GM12891 (cell line): ENCODE measurements at regions not wholly inside any gene's neighbourhood (a gene's known extent, or its start where the extent isn't known, plus 50 kb on each side); places are given as distances from the start of the nearest gene placed in this dataset.

ENCODE experiments used
- DNase-seq: peaks from one replicate; pipeline ENCODE4 v3.0.0; 2011; ENCODE audit warnings: low spot score; ENCODE audit not compliant: insufficient read length
- FAIRE-seq: peaks from 2 replicates; lab custom pipeline; 2011; peaks lifted over from hg19 to GRCh38; lab: Jason Lieb, UNC
- PAX5 ChIP-seq: IDR thresholded peaks from 2 replicates; pipeline ENCODE4 v1.6.1; 2011; ENCODE audit warnings: low read length, moderate library complexity, mild to moderate bottlenecking; ENCODE audit not compliant: insufficient read depth, severe bottlenecking
- POLR2A ChIP-seq: IDR thresholded peaks from 2 replicates; pipeline ENCODE4 v1.6.1; 2011; ENCODE audit warnings: low read depth, low read length, control low read depth
- POLR2AphosphoS5 ChIP-seq: IDR thresholded peaks from 2 replicates; pipeline ENCODE4 v1.6.1; 2011; ENCODE audit warnings: low read depth, low read length, control low read depth
- POU2F2 ChIP-seq: IDR thresholded peaks from 2 replicates; pipeline ENCODE4 v1.6.1; 2011; ENCODE audit warnings: low read depth, mild to moderate bottlenecking, control low read depth, low read length, moderate library complexity
- SPI1 ChIP-seq: IDR thresholded peaks from 2 replicates; pipeline ENCODE4 v1.6.1; 2011; ENCODE audit warnings: low read depth, low read length, control low read depth
- TAF1 ChIP-seq: IDR thresholded peaks from 2 replicates; pipeline ENCODE4 v1.6.1; 2011; ENCODE audit warnings: low read depth, low read length, control low read depth

DNA sequence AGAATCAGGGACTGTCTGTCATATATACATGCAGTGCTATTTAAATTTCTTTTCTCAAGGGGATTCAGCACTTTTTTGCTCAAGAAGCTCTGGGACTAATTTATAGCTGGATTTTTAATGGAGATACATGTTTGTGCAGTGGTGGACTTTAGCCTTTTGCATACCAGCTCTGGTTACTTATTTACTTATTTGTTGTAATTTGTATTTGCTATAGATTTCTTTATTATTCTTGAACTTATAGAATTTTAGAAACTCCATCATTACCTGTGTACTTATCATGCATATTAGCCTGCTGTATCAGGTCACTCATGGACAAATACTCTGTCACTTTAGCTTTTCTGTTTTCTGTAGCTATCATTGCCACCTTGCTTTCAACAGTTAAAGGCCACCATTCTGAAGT is 1296.9 kb upstream of the TMPRSS15 start:
- TF ChIP-seq SPI1 (no peak), POLR2A (no peak), POU2F2 (no peak), PAX5 (no peak), TAF1 (no peak), POLR2AphosphoS5 (no peak)
- DNase-seq (no peak), FAIRE-seq (no peak)

DNA sequence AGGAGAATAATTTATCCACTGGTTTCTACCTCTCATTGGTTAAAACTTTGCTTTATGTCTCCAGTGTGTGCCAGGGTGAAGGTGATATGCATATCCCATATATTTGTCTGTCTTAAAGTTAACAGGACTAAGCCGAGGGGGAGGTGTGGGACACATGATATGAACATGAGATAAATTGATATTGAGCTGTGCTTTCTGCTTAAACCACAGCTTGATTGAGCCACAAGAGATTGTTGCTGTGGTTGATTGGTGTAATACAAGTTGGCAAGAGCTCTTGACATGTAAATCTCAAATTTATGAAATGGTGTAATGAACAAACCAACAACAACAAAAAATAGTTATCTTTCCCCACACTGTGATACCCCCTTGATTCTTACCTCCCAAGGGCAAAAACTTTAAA is 1295.5 kb upstream of the NCAM2 start:
- DNase-seq (no peak), FAIRE-seq (no peak)
- TF ChIP-seq TAF1 = no peak
- no peak for TF ChIP-seq POLR2AphosphoS5
- TF ChIP-seq POU2F2 = no peak

DNA sequence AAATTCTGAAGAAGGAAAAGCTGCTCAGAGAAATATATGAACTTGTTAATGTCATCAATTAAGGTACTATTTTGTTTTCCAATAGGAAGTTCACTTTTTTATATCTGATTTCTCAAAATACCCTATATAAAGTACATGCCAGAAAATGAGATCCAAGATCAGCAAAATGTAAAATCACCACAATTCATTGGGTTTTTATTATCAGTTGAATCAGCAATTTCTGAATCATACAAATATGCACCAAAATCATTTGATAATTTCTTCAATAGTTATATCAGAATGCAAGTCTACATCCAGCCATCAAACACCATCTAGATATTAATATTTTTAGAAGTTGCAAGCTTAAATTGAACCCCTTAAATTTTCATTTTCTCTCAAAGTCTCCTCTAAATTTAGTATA is 1293.4 kb upstream of the NCAM2 start:
- TF ChIP-seq POU2F2 (no peak), POLR2A (no peak), POLR2AphosphoS5 (no peak), SPI1 (no peak), PAX5 (no peak), TAF1 (no peak)
- no peak for FAIRE-seq
- DNase-seq = no peak

DNA sequence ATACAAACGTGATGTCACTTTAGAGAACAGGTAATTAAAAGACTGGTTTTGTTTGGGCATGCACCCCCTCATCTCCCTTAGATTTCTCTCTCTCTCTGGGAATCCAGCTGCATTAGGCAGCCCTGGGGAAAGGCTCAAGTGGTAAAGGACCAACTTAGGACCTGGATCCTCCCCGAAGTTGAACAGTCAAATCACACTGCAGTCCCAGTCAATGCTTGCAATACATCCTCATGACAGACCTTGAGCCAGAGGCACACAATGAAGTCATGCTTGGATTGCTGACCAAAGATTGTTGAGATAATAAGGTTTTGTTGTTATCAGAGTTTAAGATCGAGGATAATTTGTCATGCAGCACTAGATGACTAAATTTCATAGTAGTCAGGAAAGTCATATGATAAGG is 1285.8 kb upstream of the NCAM2 start:
- FAIRE-seq = no peak
- TF ChIP-seq TAF1 = no peak
- TF ChIP-seq PAX5 = no peak
- no peak for TF ChIP-seq POU2F2
- no peak for TF ChIP-seq SPI1
- no peak for TF ChIP-seq POLR2A
- no peak for TF ChIP-seq POLR2AphosphoS5

DNA sequence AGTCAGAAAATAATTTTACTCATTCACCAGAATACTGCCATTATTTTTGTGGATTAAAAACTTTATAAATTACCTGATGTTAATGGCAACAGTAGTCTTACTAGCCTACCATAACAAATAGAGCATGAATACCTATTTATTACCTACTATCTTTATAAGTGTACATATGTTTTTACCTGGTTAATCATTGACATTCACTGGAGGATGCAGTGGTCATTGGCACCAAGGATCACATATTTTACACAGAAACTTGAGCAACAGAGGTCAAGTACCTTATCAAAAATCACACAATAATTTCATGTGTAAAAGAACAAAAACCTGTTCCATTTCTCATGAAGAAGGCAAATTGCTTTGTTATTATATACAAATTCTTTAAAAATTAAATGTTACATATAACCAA is 1284.9 kb upstream of the NCAM2 start:
- TF ChIP-seq PAX5 = no peak
- TF ChIP-seq POLR2A = no peak
- TF ChIP-seq POLR2AphosphoS5 = no peak
- TF ChIP-seq TAF1 = no peak
- no peak for TF ChIP-seq SPI1
- TF ChIP-seq POU2F2 = no peak
- no peak for FAIRE-seq

More for the DNA sequence above, 1285.8 kb upstream of the NCAM2 start:
- no peak for DNase-seq

DNA sequence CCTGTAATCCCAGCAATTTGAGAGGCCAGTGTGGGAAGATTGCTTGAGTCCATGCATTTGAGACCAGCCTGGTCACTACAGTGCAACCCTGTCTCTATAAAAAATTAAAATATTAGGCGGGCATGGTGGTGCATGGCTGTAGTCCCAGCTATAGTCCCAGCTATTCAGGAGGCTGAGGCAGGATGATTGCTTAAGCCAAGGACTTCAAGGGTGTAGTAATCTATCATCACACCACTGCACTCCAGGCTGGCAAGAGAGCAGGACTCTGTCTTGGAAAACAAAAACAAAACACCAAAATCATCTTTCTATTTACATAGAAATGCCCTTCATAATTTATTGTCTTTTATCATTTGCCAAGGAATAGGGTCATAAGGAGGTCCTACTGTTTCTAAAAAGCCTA is 1274.1 kb upstream of the NCAM2 start:
- FAIRE-seq (no peak), DNase-seq (no peak)
- TF ChIP-seq POU2F2 = no peak
- TF ChIP-seq TAF1 = no peak
- no peak for TF ChIP-seq POLR2A
- no peak for TF ChIP-seq SPI1
- TF ChIP-seq POLR2AphosphoS5 = no peak
- no peak for TF ChIP-seq PAX5

More for the DNA sequence above, 1284.9 kb upstream of the NCAM2 start:
- no peak for DNase-seq

DNA sequence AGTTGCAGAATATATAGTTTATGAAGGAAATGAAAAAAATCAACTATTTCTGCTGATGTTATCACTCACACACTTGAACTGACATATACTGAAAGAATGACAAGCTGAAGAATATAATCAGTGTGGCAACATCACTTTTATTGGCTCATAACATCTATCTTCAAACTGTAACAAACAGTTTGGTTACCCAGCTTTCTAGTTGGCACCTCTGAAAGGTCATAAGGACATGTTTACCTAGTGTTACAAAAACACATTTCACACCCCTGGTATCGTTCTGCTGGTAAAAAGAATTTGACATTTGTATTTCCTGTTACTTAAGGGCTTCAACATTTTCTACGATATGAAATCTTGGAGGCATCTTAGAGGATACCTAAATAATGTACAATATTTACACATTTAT is 1267.0 kb upstream of the NCAM2 start:
- FAIRE-seq (no peak), DNase-seq (no peak)
- TF ChIP-seq TAF1 (no peak), PAX5 (no peak), SPI1 (no peak), POLR2AphosphoS5 (no peak), POU2F2 (no peak), POLR2A (no peak)

DNA sequence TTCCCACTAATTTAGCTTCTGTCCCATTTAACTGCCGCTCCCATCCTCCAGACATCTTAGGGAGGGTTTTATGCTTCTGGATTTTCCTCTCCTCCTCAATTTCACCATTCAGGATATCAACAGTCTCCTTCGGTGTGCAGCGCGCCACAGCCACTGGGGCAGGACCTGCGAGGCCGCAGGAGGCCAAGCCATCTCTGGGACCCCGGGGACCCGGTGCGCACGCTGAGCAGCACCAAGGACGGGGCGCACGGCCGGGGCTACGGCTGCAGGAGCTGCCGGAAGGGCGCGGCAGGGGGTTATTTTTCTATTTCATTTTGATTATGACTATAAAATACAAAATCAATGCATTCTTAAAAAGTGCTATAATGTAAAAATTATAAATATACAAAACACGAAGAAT is 1238.4 kb upstream of the NCAM2 start:
- no peak for FAIRE-seq
- no peak for TF ChIP-seq SPI1
- TF ChIP-seq POLR2AphosphoS5 = no peak
- TF ChIP-seq POU2F2 = no peak
- TF ChIP-seq TAF1 = no peak
- no peak for TF ChIP-seq PAX5
- TF ChIP-seq POLR2A = no peak
- no peak for DNase-seq

DNA sequence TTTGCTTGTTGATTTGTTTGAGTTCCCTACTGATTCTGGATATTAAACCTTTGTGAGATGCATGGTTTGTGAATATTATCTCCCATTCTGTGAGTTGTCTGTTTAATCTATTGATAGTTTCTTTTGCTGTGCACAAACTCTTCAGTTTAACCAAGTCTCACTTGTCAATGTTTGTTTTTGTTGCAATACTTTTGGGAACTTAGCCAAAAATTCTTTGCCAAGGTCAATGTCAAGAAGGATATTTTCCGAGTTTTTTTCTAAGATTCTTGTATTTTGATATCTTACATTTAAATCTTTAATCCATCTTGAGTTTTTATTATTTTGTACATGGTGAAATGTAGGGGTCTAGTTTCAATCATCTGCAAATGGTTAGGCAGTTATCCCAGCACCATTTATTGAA is 1230.7 kb upstream of the NCAM2 start:
- TF ChIP-seq POU2F2 = no peak
- TF ChIP-seq SPI1 = no peak
- TF ChIP-seq PAX5 = no peak
- no peak for TF ChIP-seq TAF1
- no peak for TF ChIP-seq POLR2AphosphoS5
- no peak for TF ChIP-seq POLR2A
- no peak for DNase-seq
- FAIRE-seq = no peak

DNA sequence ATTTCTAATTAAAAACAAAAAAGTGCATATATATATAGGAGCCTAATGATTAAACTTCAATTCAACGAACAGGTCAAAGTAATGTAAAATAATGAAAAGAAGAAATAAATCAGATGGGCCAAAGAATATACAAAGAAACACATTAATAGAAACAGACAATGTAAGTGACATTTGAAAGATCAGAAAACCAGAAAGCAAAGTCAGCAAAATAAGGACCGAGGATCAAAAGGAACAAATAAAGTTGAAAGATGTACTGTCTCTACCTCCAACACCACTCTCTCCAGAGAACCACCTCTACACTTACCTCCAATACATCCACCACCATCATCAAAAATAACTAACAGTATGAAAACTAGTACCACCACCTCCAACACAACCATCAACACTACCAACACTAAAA is 1226.3 kb upstream of the NCAM2 start:
- FAIRE-seq = no peak
- TF ChIP-seq POLR2AphosphoS5 (no peak), TAF1 (no peak), POU2F2 (no peak), PAX5 (no peak), POLR2A (no peak), SPI1 (no peak)
- no peak for DNase-seq

DNA sequence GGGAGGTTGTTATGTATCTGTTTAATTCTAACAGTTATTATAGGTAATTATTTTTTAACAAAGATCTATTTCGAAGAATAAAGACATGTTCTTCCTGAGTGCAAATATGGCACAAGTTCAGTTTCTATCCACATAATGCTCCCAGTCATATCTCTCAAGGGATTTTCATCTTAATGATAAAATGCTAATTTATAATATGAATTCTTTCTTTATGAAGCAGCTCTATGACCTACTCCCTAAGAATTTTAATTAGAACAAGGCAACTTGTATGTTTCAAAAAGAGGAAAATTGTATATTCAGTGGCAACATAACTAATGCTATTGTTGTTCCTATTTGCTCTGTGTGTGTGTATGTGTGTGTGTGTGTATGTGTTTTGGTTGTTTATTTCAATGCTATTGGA is 1222.1 kb upstream of the NCAM2 start:
- TF ChIP-seq POLR2AphosphoS5 = no peak
- TF ChIP-seq SPI1 = no peak
- TF ChIP-seq POLR2A = no peak
- TF ChIP-seq PAX5 = no peak
- no peak for TF ChIP-seq POU2F2
- no peak for TF ChIP-seq TAF1
- FAIRE-seq = no peak
- DNase-seq = no peak
